Cardiac muscle cell (in vitro differentiated cells and primary cell): ENCODE measurements at regions not wholly inside any gene's neighbourhood (a gene's known extent, or its start where the extent isn't known, plus 50 kb on each side); places are given as distances from the start of the nearest gene placed in this dataset.

Experiments used
- DNase-seq, 2 donors: peaks; one replicate each; pipeline versions ENCODE4 v3.0.0 to v3.0.0-alpha.2; 2010 to 2017; ENCODE audit warnings: low read depth in 1 of 2, low spot score in 1 of 2
- H3K27ac ChIP-seq: fragments of 200-600 bp; sonication (generic); 2 replicates; pipeline ENCODE4 v1.5.1; 2016
- H3K27me3 ChIP-seq: fragments of 200-600 bp; sonication (generic); 2 replicates; pipeline ENCODE4 v1.6.0; 2016; ENCODE audit warnings: control low read depth
- H3K36me3 ChIP-seq: fragments of 200-600 bp; sonication (generic); 2 replicates; pipeline ENCODE4 v1.5.1; 2016; ENCODE audit warnings: control low read depth
- H3K4me1 ChIP-seq: fragments of 200-600 bp; sonication (generic); 2 replicates; pipeline ENCODE4 v1.8.1; 2017; ENCODE audit warnings: low read depth, mild to moderate bottlenecking, mixed run types
- H3K4me3 ChIP-seq: fragments of 200-600 bp; sonication (generic); 2 replicates; pipeline ENCODE4 v1.5.1; 2016; ENCODE audit warnings: mild to moderate bottlenecking
- H3K9me3 ChIP-seq: fragments of 200-600 bp; sonication (generic); 2 replicates; pipeline ENCODE4 v1.5.1; 2017; ENCODE audit warnings: low read depth, mild to moderate bottlenecking, control low read depth
- CTCF ChIP-seq: IDR thresholded peaks from 2 replicates; pipeline ENCODE4 v1.5.1; 2012; ENCODE audit warnings: low read depth, mild to moderate bottlenecking, low read length

DNA sequence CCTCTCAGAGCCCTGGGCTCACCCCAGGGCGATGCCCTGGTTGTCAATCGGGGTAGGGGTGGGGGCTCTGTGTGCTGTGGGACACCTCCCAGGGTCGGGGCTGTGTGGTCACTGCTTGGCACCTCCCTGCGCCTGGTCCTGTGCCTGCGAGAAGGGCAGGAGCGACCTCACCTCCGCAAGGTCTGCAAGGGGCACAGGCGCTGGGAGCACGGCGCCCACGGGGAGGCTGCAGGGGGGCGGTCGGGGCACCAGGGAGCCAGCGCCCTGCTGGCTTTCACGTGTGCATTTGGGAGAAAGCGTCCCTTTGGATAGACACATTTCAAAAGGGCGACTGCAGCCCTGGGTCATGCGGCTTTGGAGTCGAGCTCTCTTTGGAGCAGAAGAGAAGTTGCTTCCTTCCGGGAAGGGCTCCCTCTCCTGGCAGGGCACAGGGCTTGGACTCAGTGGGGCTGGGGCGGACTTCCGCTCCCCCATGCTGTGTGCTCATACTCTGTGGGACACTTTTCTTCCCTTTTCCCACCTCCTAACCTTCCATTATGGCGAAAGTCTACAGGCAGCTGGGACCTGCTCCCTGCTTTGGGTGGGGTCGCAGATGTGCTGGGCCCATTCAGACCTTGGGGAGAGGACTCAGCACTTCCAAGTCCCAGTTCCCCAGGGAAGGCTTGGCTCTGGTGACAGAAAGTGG lies 52.9 kb upstream of the SLC28A3 start:
- DNase-seq = no peak
- H3K27me3 ChIP-seq = no peaks in the 10 kb centered on the region
- no peak for TF ChIP-seq CTCF
- no peak overlapping the region for H3K4me3 ChIP-seq
- no peaks in the 10 kb centered on the region for H3K4me1 ChIP-seq
- no peaks in the 10 kb centered on the region for H3K9me3 ChIP-seq
- H3K36me3 ChIP-seq = no peaks in the 10 kb centered on the region
- no peak overlapping the region for H3K27ac ChIP-seq

DNA sequence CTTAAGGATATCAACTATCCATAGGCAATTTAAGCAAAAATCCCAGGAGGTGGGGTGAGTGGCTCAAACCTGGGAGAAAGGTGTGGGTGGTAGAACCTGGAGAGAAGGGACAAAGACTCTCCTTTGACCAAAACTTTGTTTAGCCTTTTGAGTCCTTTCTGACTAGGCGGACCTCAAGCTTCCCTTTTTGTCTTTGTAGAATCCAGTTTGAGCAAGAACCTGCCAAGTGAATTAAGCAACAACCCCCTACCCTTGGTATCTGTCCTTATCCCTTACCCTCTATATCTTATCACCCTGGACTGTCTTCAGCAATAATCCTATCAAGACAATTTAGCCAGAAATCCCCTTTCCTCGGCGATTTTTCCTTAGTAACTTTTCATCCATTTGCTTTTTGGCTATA lies 53.5 kb upstream of the SLC28A3 start:
- Histone ChIP-seq H3K4me3 (no peak overlapping the region), H3K4me1 (no peaks in the 10 kb centered on the region), H3K27me3 (no peaks in the 10 kb centered on the region), H3K27ac (no peak overlapping the region), H3K36me3 (no peaks in the 10 kb centered on the region), H3K9me3 (no peaks in the 10 kb centered on the region)
- TF ChIP-seq CTCF = no peak
- DNase-seq = no peak

- Histone ChIP-seq H3K4me3 (no peak overlapping the region), H3K4me1 (no peaks in the 10 kb centered on the region), H3K27ac (no peak overlapping the region), H3K27me3 (no peaks in the 10 kb centered on the region), H3K36me3 (no peaks in the 10 kb centered on the region), H3K9me3 (no peaks in the 10 kb centered on the region)
- peak; percentile 83 to 85 for DNase-seq
- peak; percentile 86 for TF ChIP-seq CTCF
Observed at GRCh38 chr9:84397151-84397728, 56.7 kb upstream of the SLC28A3 start.

DNA sequence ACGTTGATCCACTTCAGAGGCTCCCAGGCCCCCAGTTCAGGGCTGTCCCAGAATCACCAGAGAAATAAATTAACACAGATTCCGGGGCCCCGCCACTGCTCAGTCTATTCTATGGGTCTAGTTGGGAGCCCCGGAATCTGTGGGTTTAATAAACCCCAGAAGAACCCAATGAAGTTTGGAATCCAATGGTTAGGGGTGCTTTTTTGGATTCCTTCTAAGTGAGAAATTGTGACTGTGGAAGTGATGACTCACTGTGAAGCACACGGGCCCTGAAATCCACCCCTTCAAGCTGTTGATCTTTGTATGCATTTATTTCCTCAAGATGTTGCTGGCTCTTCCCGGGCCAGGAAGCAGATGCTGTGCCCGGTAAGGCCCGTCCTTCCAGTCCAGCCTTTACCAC lies 57.3 kb upstream of the SLC28A3 start:
- no peak for TF ChIP-seq CTCF
- H3K27ac ChIP-seq = no peak overlapping the region
- no peaks in the 10 kb centered on the region for H3K36me3 ChIP-seq
- DNase-seq = peak in 1 of 2 donors; percentile 60
- no peaks in the 10 kb centered on the region for H3K4me1 ChIP-seq
- no peaks in the 10 kb centered on the region for H3K27me3 ChIP-seq
- no peak overlapping the region for H3K4me3 ChIP-seq
- H3K9me3 ChIP-seq = no peaks in the 10 kb centered on the region

- TF ChIP-seq CTCF = no peak
- Histone ChIP-seq H3K9me3 (no peaks in the 10 kb centered on the region), H3K4me1 (no peaks in the 10 kb centered on the region), H3K4me3 (no peak overlapping the region), H3K36me3 (no peaks in the 10 kb centered on the region), H3K27ac (no peak overlapping the region), H3K27me3 (no peaks in the 10 kb centered on the region)
- peak in 1 of 2 donors; percentile 74 for DNase-seq
Observed at GRCh38 chr9:84402517-84402916, 62.0 kb upstream of the SLC28A3 start.
